ENCODE measurements at regions not wholly inside any gene's neighbourhood (a gene's known extent, or its start where the extent isn't known, plus 50 kb on each side); places are given as distances from the start of the nearest gene placed in this dataset.

- peaks cover 0 to 15% (median 9%) of the 10 kb centered on the region in 5 donors for H3K4me1 ChIP-seq (ENCODE audit: control insufficient read depth in 5 of 5, insufficient read depth in 5 of 5, low read length in 5 of 5)
- H3K27ac ChIP-seq (ENCODE audit: low read depth in 1 of 2, low read length in 1 of 2): no peak overlapping the region
- DNase-seq (no peak), ATAC-seq (ENCODE audit: insufficient read depth, low FRiP score) (no peak)
- TF ChIP-seq, protein P1, sequence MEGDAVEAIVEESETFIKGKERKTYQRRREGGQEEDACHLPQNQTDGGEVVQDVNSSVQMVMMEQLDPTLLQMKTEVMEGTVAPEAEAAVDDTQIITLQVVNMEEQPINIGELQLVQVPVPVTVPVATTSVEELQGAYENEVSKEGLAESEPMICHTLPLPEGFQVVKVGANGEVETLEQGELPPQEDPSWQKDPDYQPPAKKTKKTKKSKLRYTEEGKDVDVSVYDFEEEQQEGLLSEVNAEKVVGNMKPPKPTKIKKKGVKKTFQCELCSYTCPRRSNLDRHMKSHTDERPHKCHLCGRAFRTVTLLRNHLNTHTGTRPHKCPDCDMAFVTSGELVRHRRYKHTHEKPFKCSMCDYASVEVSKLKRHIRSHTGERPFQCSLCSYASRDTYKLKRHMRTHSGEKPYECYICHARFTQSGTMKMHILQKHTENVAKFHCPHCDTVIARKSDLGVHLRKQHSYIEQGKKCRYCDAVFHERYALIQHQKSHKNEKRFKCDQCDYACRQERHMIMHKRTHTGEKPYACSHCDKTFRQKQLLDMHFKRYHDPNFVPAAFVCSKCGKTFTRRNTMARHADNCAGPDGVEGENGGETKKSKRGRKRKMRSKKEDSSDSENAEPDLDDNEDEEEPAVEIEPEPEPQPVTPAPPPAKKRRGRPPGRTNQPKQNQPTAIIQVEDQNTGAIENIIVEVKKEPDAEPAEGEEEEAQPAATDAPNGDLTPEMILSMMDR (IDR thresholded peaks at IDR 0.05; ENCODE audit: control extremely low read depth, extremely low read depth): no peak
- no peaks in the 10 kb centered on the region for H3K36me3 ChIP-seq (ENCODE audit: control insufficient read depth in 4 of 4, insufficient read depth in 4 of 4, low read length in 4 of 4)
- H3K4me3 ChIP-seq: no peak overlapping the region
- WGBS, 2 donors: 92 to 93% methylated on average over 2 of the region's 2 CpGs
- no peak overlapping the region for H3K9ac ChIP-seq (ENCODE audit: insufficient read depth in 1 of 2, low read length in 2 of 2)
- H3K27me3 ChIP-seq (ENCODE audit: control insufficient read depth in 3 of 3, insufficient read depth in 3 of 3, low read length in 2 of 3): no peaks in the 10 kb centered on the region
- H3K9me3 ChIP-seq (ENCODE audit: control insufficient read depth in 4 of 4, insufficient read depth in 3 of 4, low read length in 3 of 4): no peaks in the 10 kb centered on the region
These were observed 187.5 kb upstream of the SLC38A2 start for GRCh38 chr12:46560089-46560488.

- H3K9ac ChIP-seq (ENCODE audit: insufficient read depth in 1 of 2, low read length in 2 of 2): no peak overlapping the region
- no peaks in the 10 kb centered on the region for H3K36me3 ChIP-seq (ENCODE audit: control insufficient read depth in 4 of 4, insufficient read depth in 4 of 4, low read length in 4 of 4)
- DNase-seq: no peak
- WGBS, 2 donors: 82 to 84% methylated on average over 5 of the region's 5 CpGs
- H3K27me3 ChIP-seq (ENCODE audit: control insufficient read depth in 3 of 3, insufficient read depth in 3 of 3, low read length in 2 of 3): no peaks in the 10 kb centered on the region
- peaks cover 0 to 15% (median 9%) of the 10 kb centered on the region in 5 donors for H3K4me1 ChIP-seq (ENCODE audit: control insufficient read depth in 5 of 5, insufficient read depth in 5 of 5, low read length in 5 of 5)
- TF ChIP-seq, protein P1 (IDR thresholded peaks at IDR 0.05; ENCODE audit: control extremely low read depth, extremely low read depth): no peak
- H3K27ac ChIP-seq (ENCODE audit: low read depth in 1 of 2, low read length in 1 of 2): no peak overlapping the region
- no peak for ATAC-seq (ENCODE audit: insufficient read depth, low FRiP score)
- no peak overlapping the region for H3K4me3 ChIP-seq
- H3K9me3 ChIP-seq (ENCODE audit: control insufficient read depth in 4 of 4, insufficient read depth in 3 of 4, low read length in 3 of 4): no peaks in the 10 kb centered on the region
These were observed 186.7 kb upstream of the SLC38A2 start for GRCh38 chr12:46559311-46559710.

GRCh38 chr12:46558677-46559076, 186.1 kb upstream of the SLC38A2 start:
- no peak overlapping the region for H3K9ac ChIP-seq (ENCODE audit: insufficient read depth in 1 of 2, low read length in 2 of 2)
- DNase-seq: no peak

More at GRCh38 chr12:46558677-46559076, 186.1 kb upstream of the SLC38A2 start:
- Histone ChIP-seq H3K9me3 (ENCODE audit: control insufficient read depth in 4 of 4, insufficient read depth in 3 of 4, low read length in 3 of 4) (no peaks in the 10 kb centered on the region), H3K4me3 (no peak overlapping the region), H3K27me3 (ENCODE audit: control insufficient read depth in 3 of 3, insufficient read depth in 3 of 3, low read length in 2 of 3) (no peaks in the 10 kb centered on the region), H3K36me3 (ENCODE audit: control insufficient read depth in 4 of 4, insufficient read depth in 4 of 4, low read length in 4 of 4) (no peaks in the 10 kb centered on the region), H3K4me1 (ENCODE audit: control insufficient read depth in 5 of 5, insufficient read depth in 5 of 5, low read length in 5 of 5) (peaks cover 0 to 15% (median 9%) of the 10 kb centered on the region in 5 donors), H3K27ac (ENCODE audit: low read depth in 1 of 2, low read length in 1 of 2) (no peak overlapping the region)
- TF ChIP-seq, protein P1 (IDR thresholded peaks at IDR 0.05; ENCODE audit: control extremely low read depth, extremely low read depth): no peak
- 85 to 87% methylated on average over 5 of the region's 5 CpGs for WGBS, 2 donors
- no peak for ATAC-seq (ENCODE audit: insufficient read depth, low FRiP score)
